ENCODE measurements at regions not wholly inside any gene's neighbourhood (a gene's known extent, or its start where the extent isn't known, plus 50 kb on each side); places are given as distances from the start of the nearest gene placed in this dataset.

- DNase-seq (ENCODE audit: low read depth, low spot score) = no peak
- H3K9ac ChIP-seq (ENCODE audit: insufficient read length, low read depth) = no peak overlapping the region
- no peaks in the 10 kb centered on the region for H3K9me3 ChIP-seq (ENCODE audit: insufficient read depth, low read length)
- no peaks in the 10 kb centered on the region for H3K27me3 ChIP-seq (ENCODE audit: insufficient read depth, insufficient read length)
- no peaks in the 10 kb centered on the region for H3K4me1 ChIP-seq (ENCODE audit: insufficient read depth, insufficient read length)
- H3K36me3 ChIP-seq (ENCODE audit: insufficient read depth, insufficient read length, low read length) = no peaks in the 10 kb centered on the region
- no peak overlapping the region for H3K4me3 ChIP-seq (ENCODE audit: insufficient read length, low read depth)
- no peak for TF ChIP-seq YY1 (IDR thresholded peaks at IDR 0.05; ENCODE audit: insufficient read depth, insufficient read length)
- TF ChIP-seq SUZ12 (IDR thresholded peaks at IDR 0.05; ENCODE audit: extremely low read depth, insufficient read depth, insufficient read length) = no peak
- no peak for TF ChIP-seq ZNF274 (IDR thresholded peaks at IDR 0.05; ENCODE audit: low read depth, low read length)
These were observed 135.2 kb upstream of the PRSS1 start for GRCh38 chr7:142614116-142614515.

GRCh38 chr7:142612237-142612881 lies 136.9 kb upstream of the PRSS1 start:
- no peak for DNase-seq (ENCODE audit: low read depth, low spot score)
- Histone ChIP-seq H3K4me3 (ENCODE audit: insufficient read length, low read depth) (no peak overlapping the region), H3K9ac (ENCODE audit: insufficient read length, low read depth) (no peak overlapping the region), H3K27me3 (ENCODE audit: insufficient read depth, insufficient read length) (no peaks in the 10 kb centered on the region), H3K4me1 (ENCODE audit: insufficient read depth, insufficient read length) (no peaks in the 10 kb centered on the region), H3K9me3 (ENCODE audit: insufficient read depth, low read length) (no peaks in the 10 kb centered on the region), H3K36me3 (ENCODE audit: insufficient read depth, insufficient read length, low read length) (no peaks in the 10 kb centered on the region)
- TF ChIP-seq SUZ12 (IDR thresholded peaks at IDR 0.05; ENCODE audit: extremely low read depth, insufficient read depth, insufficient read length) (no peak), ZNF274 (IDR thresholded peaks at IDR 0.05; ENCODE audit: low read depth, low read length) (no peak), YY1 (IDR thresholded peaks at IDR 0.05; ENCODE audit: insufficient read depth, insufficient read length) (no peak)

GRCh38 chr7:142611566-142612236 lies 137.6 kb upstream of the PRSS1 start:
- Histone ChIP-seq H3K36me3 (ENCODE audit: insufficient read depth, insufficient read length, low read length) (no peaks in the 10 kb centered on the region), H3K27me3 (ENCODE audit: insufficient read depth, insufficient read length) (no peaks in the 10 kb centered on the region), H3K4me1 (ENCODE audit: insufficient read depth, insufficient read length) (no peaks in the 10 kb centered on the region), H3K9ac (ENCODE audit: insufficient read length, low read depth) (no peak overlapping the region), H3K9me3 (ENCODE audit: insufficient read depth, low read length) (no peaks in the 10 kb centered on the region), H3K4me3 (ENCODE audit: insufficient read length, low read depth) (no peak overlapping the region)
- no peak for DNase-seq (ENCODE audit: low read depth, low spot score)
- TF ChIP-seq SUZ12 (IDR thresholded peaks at IDR 0.05; ENCODE audit: extremely low read depth, insufficient read depth, insufficient read length) (no peak), ZNF274 (IDR thresholded peaks at IDR 0.05; ENCODE audit: low read depth, low read length) (no peak), YY1 (IDR thresholded peaks at IDR 0.05; ENCODE audit: insufficient read depth, insufficient read length) (no peak)

GRCh38 chr7:142608630-142609428 lies 140.4 kb upstream of the PRSS1 start:
- TF ChIP-seq ZNF274 (IDR thresholded peaks at IDR 0.05; ENCODE audit: low read depth, low read length) (no peak), YY1 (IDR thresholded peaks at IDR 0.05; ENCODE audit: insufficient read depth, insufficient read length) (no peak), SUZ12 (IDR thresholded peaks at IDR 0.05; ENCODE audit: extremely low read depth, insufficient read depth, insufficient read length) (no peak)
- H3K4me3 ChIP-seq (ENCODE audit: insufficient read length, low read depth) = no peak overlapping the region
- H3K27me3 ChIP-seq (ENCODE audit: insufficient read depth, insufficient read length) = no peaks in the 10 kb centered on the region
- no peak overlapping the region for H3K9ac ChIP-seq (ENCODE audit: insufficient read length, low read depth)
- H3K9me3 ChIP-seq (ENCODE audit: insufficient read depth, low read length) = no peaks in the 10 kb centered on the region
- H3K36me3 ChIP-seq (ENCODE audit: insufficient read depth, insufficient read length, low read length) = no peaks in the 10 kb centered on the region
- H3K4me1 ChIP-seq (ENCODE audit: insufficient read depth, insufficient read length) = no peaks in the 10 kb centered on the region
- DNase-seq (ENCODE audit: low read depth, low spot score) = no peak

- DNase-seq (ENCODE audit: low read depth, low spot score) = no peak
- Histone ChIP-seq H3K4me3 (ENCODE audit: insufficient read length, low read depth) (no peak overlapping the region), H3K27me3 (ENCODE audit: insufficient read depth, insufficient read length) (no peaks in the 10 kb centered on the region)
These were observed 141.9 kb upstream of the PRSS1 start for GRCh38 chr7:142607351-142607750.

GRCh38 chr7:142606081-142606480 lies 143.2 kb upstream of the PRSS1 start:
- H3K4me1 ChIP-seq (ENCODE audit: insufficient read depth, insufficient read length) = no peaks in the 10 kb centered on the region
- H3K36me3 ChIP-seq (ENCODE audit: insufficient read depth, insufficient read length, low read length) = no peaks in the 10 kb centered on the region
- no peaks in the 10 kb centered on the region for H3K9me3 ChIP-seq (ENCODE audit: insufficient read depth, low read length)
- no peak overlapping the region for H3K9ac ChIP-seq (ENCODE audit: insufficient read length, low read depth)
- no peaks in the 10 kb centered on the region for H3K27me3 ChIP-seq (ENCODE audit: insufficient read depth, insufficient read length)
- DNase-seq (ENCODE audit: low read depth, low spot score) = no peak
- TF ChIP-seq SUZ12 (IDR thresholded peaks at IDR 0.05; ENCODE audit: extremely low read depth, insufficient read depth, insufficient read length) (no peak), ZNF274 (IDR thresholded peaks at IDR 0.05; ENCODE audit: low read depth, low read length) (no peak), YY1 (IDR thresholded peaks at IDR 0.05; ENCODE audit: insufficient read depth, insufficient read length) (no peak)
- no peak overlapping the region for H3K4me3 ChIP-seq (ENCODE audit: insufficient read length, low read depth)

More at GRCh38 chr7:142607351-142607750, 141.9 kb upstream of the PRSS1 start:
- no peak overlapping the region for H3K9ac ChIP-seq (ENCODE audit: insufficient read length, low read depth)
- H3K36me3 ChIP-seq (ENCODE audit: insufficient read depth, insufficient read length, low read length) = no peaks in the 10 kb centered on the region
- TF ChIP-seq SUZ12 (IDR thresholded peaks at IDR 0.05; ENCODE audit: extremely low read depth, insufficient read depth, insufficient read length) = no peak
- TF ChIP-seq YY1 (IDR thresholded peaks at IDR 0.05; ENCODE audit: insufficient read depth, insufficient read length) = no peak
- TF ChIP-seq ZNF274 (IDR thresholded peaks at IDR 0.05; ENCODE audit: low read depth, low read length) = no peak
- H3K9me3 ChIP-seq (ENCODE audit: insufficient read depth, low read length) = no peaks in the 10 kb centered on the region
- no peaks in the 10 kb centered on the region for H3K4me1 ChIP-seq (ENCODE audit: insufficient read depth, insufficient read length)

- H3K4me1 ChIP-seq (ENCODE audit: insufficient read depth, insufficient read length) = no peaks in the 10 kb centered on the region
- TF ChIP-seq YY1 (IDR thresholded peaks at IDR 0.05; ENCODE audit: insufficient read depth, insufficient read length) = no peak
- no peak for TF ChIP-seq ZNF274 (IDR thresholded peaks at IDR 0.05; ENCODE audit: low read depth, low read length)
- no peak for TF ChIP-seq SUZ12 (IDR thresholded peaks at IDR 0.05; ENCODE audit: extremely low read depth, insufficient read depth, insufficient read length)
- no peaks in the 10 kb centered on the region for H3K9me3 ChIP-seq (ENCODE audit: insufficient read depth, low read length)
- H3K9ac ChIP-seq (ENCODE audit: insufficient read length, low read depth) = no peak overlapping the region
- H3K4me3 ChIP-seq (ENCODE audit: insufficient read length, low read depth) = no peak overlapping the region
- DNase-seq (ENCODE audit: low read depth, low spot score) = no peak
- no peaks in the 10 kb centered on the region for H3K27me3 ChIP-seq (ENCODE audit: insufficient read depth, insufficient read length)
- no peaks in the 10 kb centered on the region for H3K36me3 ChIP-seq (ENCODE audit: insufficient read depth, insufficient read length, low read length)
These were observed 144.6 kb upstream of the PRSS1 start for GRCh38 chr7:142604671-142605070.
